Tibial artery (tissue), 4 donors: ENCODE measurements at regions not wholly inside any gene's neighbourhood (a gene's known extent, or its start where the extent isn't known, plus 50 kb on each side); places are given as distances from the start of the nearest gene placed in this dataset.

Experiments used
- DNase-seq, 2 donors: peaks; one replicate each; pipeline ENCODE4 v3.0.0-alpha.2; 2019
- H3K27ac ChIP-seq, 2 donors: fragments of 200-600 bp; sonication (generic) in 1 of 2; 1 replicate in 1 of 2; 2 replicates in 1 of 2; pipeline ENCODE4 v1.5.1; 2018 to 2019; ENCODE audit warnings: mild to moderate bottlenecking in 1 of 2
- H3K27me3 ChIP-seq, 2 donors: fragments of 200-600 bp; sonication (generic) in 1 of 2; one replicate each; pipeline versions ENCODE4 v1.5.1 to v1.6.0; 2016 to 2019
- H3K36me3 ChIP-seq, 3 donors: fragments of 200-600 bp; sonication (generic) in 2 of 3; one replicate each; pipeline ENCODE4 v1.5.1; 2016 to 2019; ENCODE audit warnings: mild to moderate bottlenecking in 2 of 3
- H3K4me1 ChIP-seq, 4 donors: fragments of 200-600 bp; sonication (generic) in 2 of 4; 1 replicate in 3 of 4; 2 replicates in 1 of 4; pipeline ENCODE4 v1.5.1; 2016 to 2019
- H3K4me3 ChIP-seq, 2 donors: fragments of 200-600 bp; sonication (generic) in 1 of 2; 1 replicate in 1 of 2; 2 replicates in 1 of 2; pipeline ENCODE4 v1.5.1; 2018 to 2019; ENCODE audit warnings: mild to moderate bottlenecking in 2 of 2
- H3K9me3 ChIP-seq, 3 donors: fragments of 200-600 bp; sonication (generic) in 1 of 3; one replicate each; pipeline ENCODE4 v1.5.1; 2016 to 2019
- CTCF ChIP-seq, 2 experiments: fragments of 200-600 bp in 1 of 2; fragments of 450-650 bp in 1 of 2; IDR thresholded peaks; one replicate each; pipeline ENCODE4 v1.5.1; 2017 to 2019; ENCODE audit warnings: antibody characterized with exemption in 2 of 2, mild to moderate bottlenecking in 1 of 2, moderate library complexity in 1 of 2
- intact Hi-C: fragments of 100-400 bp; cut with DNase I; formaldehyde crosslinking; loops from one replicate; pipeline ENCODE4 v1.15.0; 2023; ENCODE audit warnings: low total_unique reads

- Histone ChIP-seq H3K4me3 (no peak overlapping the region), H3K4me1 (peaks cover 0 to 4% (median 0%) of the 10 kb centered on the region in 4 donors), H3K36me3 (no peaks in the 10 kb centered on the region), H3K27ac (no peak overlapping the region), H3K9me3 (no peaks in the 10 kb centered on the region), H3K27me3 (no peaks in the 10 kb centered on the region)
- intact Hi-C loops = no loop called here
- no peak for TF ChIP-seq CTCF (IDR thresholded peaks at IDR 0.05)
- DNase-seq = no peak
Measured at GRCh38 chr5:9947225-9947714, 302.4 kb downstream of the ATPSCKMT start.

GRCh38 chr5:9932770-9933169 lies 302.6 kb upstream of the TAS2R1 start:
- no peak for TF ChIP-seq CTCF (IDR thresholded peaks at IDR 0.05)
- DNase-seq = no peak
- intact Hi-C loops = no loop called here
- Histone ChIP-seq H3K27me3 (no peaks in the 10 kb centered on the region), H3K9me3 (no peaks in the 10 kb centered on the region), H3K4me1 (no peaks in the 10 kb centered on the region), H3K36me3 (no peaks in the 10 kb centered on the region), H3K27ac (no peak overlapping the region), H3K4me3 (no peak overlapping the region)

- Histone ChIP-seq H3K9me3 (no peaks in the 10 kb centered on the region), H3K27me3 (no peaks in the 10 kb centered on the region), H3K4me1 (no peaks in the 10 kb centered on the region), H3K27ac (no peak overlapping the region), H3K36me3 (no peaks in the 10 kb centered on the region), H3K4me3 (no peak overlapping the region)
- TF ChIP-seq CTCF (IDR thresholded peaks at IDR 0.05) = no peak
- DNase-seq = no peak
- intact Hi-C loops = no loop called here
Measured at GRCh38 chr5:9930156-9930555, 300.0 kb upstream of the TAS2R1 start.

GRCh38 chr5:9928326-9928725 lies 298.2 kb upstream of the TAS2R1 start:
- no peak for DNase-seq
- TF ChIP-seq CTCF (IDR thresholded peaks at IDR 0.05) = no peak
- H3K4me1 ChIP-seq = no peaks in the 10 kb centered on the region
- intact Hi-C loops = no loop called here
- H3K4me3 ChIP-seq = no peak overlapping the region
- H3K36me3 ChIP-seq = no peaks in the 10 kb centered on the region
- no peaks in the 10 kb centered on the region for H3K27me3 ChIP-seq
- H3K9me3 ChIP-seq = no peaks in the 10 kb centered on the region
- no peak overlapping the region for H3K27ac ChIP-seq

- intact Hi-C loops = no loop called here
Measured at GRCh38 chr5:9927521-9927997, 297.4 kb upstream of the TAS2R1 start.

More at GRCh38 chr5:9927521-9927997, 297.4 kb upstream of the TAS2R1 start:
- no peak overlapping the region for H3K27ac ChIP-seq
- no peak for DNase-seq
- no peak for TF ChIP-seq CTCF (IDR thresholded peaks at IDR 0.05)
- no peaks in the 10 kb centered on the region for H3K36me3 ChIP-seq
- no peaks in the 10 kb centered on the region for H3K27me3 ChIP-seq
- no peaks in the 10 kb centered on the region for H3K9me3 ChIP-seq
- no peaks in the 10 kb centered on the region for H3K4me1 ChIP-seq
- H3K4me3 ChIP-seq = no peak overlapping the region
